Prostate gland (tissue), 2 donors: ENCODE measurements at regions not wholly inside any gene's neighbourhood (a gene's known extent, or its start where the extent isn't known, plus 50 kb on each side); places are given as distances from the start of the nearest gene placed in this dataset.

Experiments used
- CTCF ChIP-seq, 4 experiments: fragments of 200-600 bp in 2 of 4; fragments of 450-650 bp in 2 of 4; sonication (generic) in 2 of 4; IDR thresholded peaks; 1 replicate in 3 of 4; 2 replicates in 1 of 4; pipeline ENCODE4 v1.5.1; 2016 to 2019; ENCODE audit warnings: antibody characterized with exemption in 4 of 4, mild to moderate bottlenecking in 2 of 4, moderate library complexity in 2 of 4
- POLR2AphosphoS5 ChIP-seq: sonication (generic); formaldehyde crosslinking; IDR thresholded peaks from one replicate; pipeline ENCODE4 v1.6.1; 2017; ENCODE audit warnings: antibody characterized with exemption

DNA sequence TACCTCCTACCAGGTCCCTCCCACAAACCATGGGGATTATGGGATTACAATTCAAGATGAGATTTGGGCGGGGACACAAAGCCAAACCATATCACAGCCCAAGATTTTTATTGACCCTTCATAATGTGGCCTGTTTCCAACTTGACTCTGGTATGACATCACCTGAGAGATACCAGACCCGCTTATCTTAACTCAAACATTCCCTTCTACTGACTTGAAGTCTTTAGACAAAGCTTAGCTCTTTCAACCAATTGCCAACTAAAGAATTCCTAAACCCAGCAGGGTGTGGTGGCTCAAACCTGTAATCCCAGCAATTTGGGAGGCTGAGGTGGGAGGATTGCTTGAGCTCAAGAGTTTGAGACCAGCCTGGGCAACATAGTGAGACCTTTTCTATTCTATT lies 67.9 kb downstream of the CLRN3 start:
- TF ChIP-seq CTCF (IDR thresholded peaks at IDR 0.05) (no peak), POLR2AphosphoS5 (no peak)
